VCaP (cell line): ENCODE measurements at regions not wholly inside any gene's neighbourhood (a gene's known extent, or its start where the extent isn't known, plus 50 kb on each side); places are given as distances from the start of the nearest gene placed in this dataset.
"Not testable (repeated sequence)": the region's sequence is repeated elsewhere in the genome, so short reads cannot be mapped to it uniquely, and the experiment has no call there.

ENCODE experiments used
- H3K27ac ChIP-seq: fragments of 450-650 bp; 2 replicates; pipeline ENCODE4 v1.5.1; 2017
- CTCF ChIP-seq: fragments of 450-650 bp; conservative IDR thresholded peaks from 2 replicates; pipeline ENCODE4 v1.5.1; 2017; ENCODE audit warnings: mild to moderate bottlenecking, moderate library complexity

GRCh38 chr5:152704286-152704685, 299.2 kb upstream of the NMUR2 start:
- no peak for TF ChIP-seq CTCF
- no peak overlapping the region for H3K27ac ChIP-seq

- TF ChIP-seq CTCF = no peak
- H3K27ac ChIP-seq = no peak overlapping the region
Measured at GRCh38 chr5:152711801-152712388, 306.8 kb upstream of the NMUR2 start.

- TF ChIP-seq CTCF = no peak
- no peak overlapping the region for H3K27ac ChIP-seq
Measured at GRCh38 chr5:152717393-152717792, 312.3 kb upstream of the NMUR2 start.

GRCh38 chr5:152723482-152723881, 318.4 kb upstream of the NMUR2 start:
- no peak overlapping the region for H3K27ac ChIP-seq
- no peak for TF ChIP-seq CTCF

GRCh38 chr5:152730176-152730575, 325.1 kb upstream of the NMUR2 start:
- no peak overlapping the region for H3K27ac ChIP-seq
- no peak for TF ChIP-seq CTCF

- no peak overlapping the region for H3K27ac ChIP-seq
- TF ChIP-seq CTCF = no peak
Measured at GRCh38 chr5:152736906-152737305, 331.8 kb upstream of the NMUR2 start.

- TF ChIP-seq CTCF = no peak
Measured at GRCh38 chr5:152739916-152740315, 334.8 kb upstream of the NMUR2 start.

GRCh38 chr5:152741126-152741525, 336.0 kb upstream of the NMUR2 start:
- H3K27ac ChIP-seq = not testable (repeated sequence)

More at GRCh38 chr5:152739916-152740315, 334.8 kb upstream of the NMUR2 start:
- no peak overlapping the region for H3K27ac ChIP-seq

GRCh38 chr5:152787709-152788217, 382.7 kb upstream of the NMUR2 start:
- H3K27ac ChIP-seq = not testable (repeated sequence)
